ENCODE measurements at regions not wholly inside any gene's neighbourhood (a gene's known extent, or its start where the extent isn't known, plus 50 kb on each side); places are given as distances from the start of the nearest gene placed in this dataset.

GRCh38 chr19:29154163-29154562, 58.8 kb downstream of the UQCRFS1 start:
- Histone ChIP-seq H3K4me3 (ENCODE audit: low read depth, low read length) (no peak overlapping the region), H3K4me1 (ENCODE audit: control insufficient read depth, insufficient read depth, low read length) (peaks cover 7% of the 10 kb centered on the region; the same call in 1 of the 2 replicates), H3K36me3 (ENCODE audit: control insufficient read depth in 2 of 2, insufficient read depth in 1 of 2, low read length in 2 of 2) (no peaks in the 10 kb centered on the region), H3K9me3 (ENCODE audit: control insufficient read depth, insufficient read depth, low read depth, low read length) (peaks cover 36% of the 10 kb centered on the region), H3K27ac (ENCODE audit: extremely low read depth, low read depth, low read length) (no peak overlapping the region)
- TF ChIP-seq SETDB1 (IDR thresholded peaks at IDR 0.05; ENCODE audit: insufficient read length, low read length): no peak
- TF ChIP-seq ZNF175 (tag by site-specific recombination; IDR thresholded peaks at IDR 0.05): no peak
- no peak for TF ChIP-seq ZNF544 (tag by site-specific recombination; IDR thresholded peaks at IDR 0.05)
- peak; percentile 91 for TF ChIP-seq PRDM1 (tag by site-specific recombination; IDR thresholded peaks at IDR 0.05)
- CTCF ChIA-PET: interaction anchor here (0.7 kb wide), 1 partner anchor 14 kb away, joined by 3 read pairs; no protein-coding TSS in a partner anchor
- POLR2A ChIA-PET: no interaction called here

- TF ChIP-seq ZBTB20 (tag by site-specific recombination; IDR thresholded peaks at IDR 0.05) (no peak), IKZF3 (tag by site-specific recombination; IDR thresholded peaks at IDR 0.05) (no peak), ZFP37 (tag by site-specific recombination; IDR thresholded peaks at IDR 0.05) (no peak), ZNF488 (tag by site-specific recombination; IDR thresholded peaks at IDR 0.05) (no peak), ZNF776 (tag by site-specific recombination; IDR thresholded peaks at IDR 0.05; ENCODE audit: borderline replicate concordance) (no peak), KLF7 (tag by site-specific recombination; IDR thresholded peaks at IDR 0.05; ENCODE audit: borderline replicate concordance) (no peak), OSR2 (tag by site-specific recombination; IDR thresholded peaks at IDR 0.05) (no peak), ZNF138 (tag by site-specific recombination; IDR thresholded peaks at IDR 0.05; ENCODE audit: borderline replicate concordance) (no peak), ZFP41 (tag by site-specific recombination; IDR thresholded peaks at IDR 0.05; ENCODE audit: borderline replicate concordance) (no peak), KLF10 (tag by site-specific recombination; IDR thresholded peaks at IDR 0.05) (no peak)
- H3K36me3 ChIP-seq (ENCODE audit: control insufficient read depth in 2 of 2, insufficient read depth in 1 of 2, low read length in 2 of 2): no peaks in the 10 kb centered on the region
- H3K27ac ChIP-seq (ENCODE audit: extremely low read depth, low read depth, low read length): no peak overlapping the region
- POLR2A ChIA-PET: no interaction called here
- peaks cover 12% of the 10 kb centered on the region for H3K9me3 ChIP-seq (ENCODE audit: control insufficient read depth, insufficient read depth, low read depth, low read length)
- CTCF ChIA-PET: interaction anchor here (0.5 to 1.3 kb wide), 3 partner anchors 114 to 131 kb away, joined by 3 to 5 read pairs (median 3); no protein-coding TSS in a partner anchor
- no peak overlapping the region for H3K4me3 ChIP-seq (ENCODE audit: low read depth, low read length)
- no peaks in the 10 kb centered on the region for H3K4me1 ChIP-seq (ENCODE audit: control insufficient read depth, insufficient read depth, low read length)
These were observed 67.2 kb downstream of the UQCRFS1 start for GRCh38 chr19:29145756-29146155.

GRCh38 chr19:29143183-29143582, 69.8 kb downstream of the UQCRFS1 start:
- POLR2A ChIA-PET: no interaction called here
- H3K4me3 ChIP-seq (ENCODE audit: low read depth, low read length): no peak overlapping the region
- H3K36me3 ChIP-seq (ENCODE audit: control insufficient read depth in 2 of 2, insufficient read depth in 1 of 2, low read length in 2 of 2): no peaks in the 10 kb centered on the region
- H3K9me3 ChIP-seq (ENCODE audit: control insufficient read depth, insufficient read depth, low read depth, low read length): peaks cover 18% of the 10 kb centered on the region
- CTCF ChIA-PET: interaction anchor here (0.7 to 1.5 kb wide), 2 partner anchors 24 to 1216 kb away, joined by 3 to 4 read pairs; no protein-coding TSS in a partner anchor
- TF ChIP-seq ZNF571 (tag by site-specific recombination; IDR thresholded peaks at IDR 0.05) (0 out of 2 replicates have a peak, but pooled peaks have one; percentile 4), ZNF624 (tag by site-specific recombination; IDR thresholded peaks at IDR 0.05) (no peak)
- no peak overlapping the region for H3K27ac ChIP-seq (ENCODE audit: extremely low read depth, low read depth, low read length)
- H3K4me1 ChIP-seq (ENCODE audit: control insufficient read depth, insufficient read depth, low read length): no peaks in the 10 kb centered on the region

GRCh38 chr19:29139227-29139626, 73.7 kb downstream of the UQCRFS1 start:
- ChIA-PET POLR2A (no interaction called here), CTCF (interaction anchor here (0.6 kb wide), 1 partner anchor 457 kb away, joined by 5 read pairs; no protein-coding TSS in a partner anchor)

More at GRCh38 chr19:29139227-29139626, 73.7 kb downstream of the UQCRFS1 start:
- Histone ChIP-seq H3K4me1 (ENCODE audit: control insufficient read depth, insufficient read depth, low read length) (no peaks in the 10 kb centered on the region), H3K36me3 (ENCODE audit: control insufficient read depth in 2 of 2, insufficient read depth in 1 of 2, low read length in 2 of 2) (no peaks in the 10 kb centered on the region), H3K4me3 (ENCODE audit: low read depth, low read length) (no peak overlapping the region), H3K9me3 (ENCODE audit: control insufficient read depth, insufficient read depth, low read depth, low read length) (peaks cover 18% of the 10 kb centered on the region), H3K27ac (ENCODE audit: extremely low read depth, low read depth, low read length) (no peak overlapping the region)
- 0 out of 2 replicates have a peak, but pooled peaks have one; percentile 44 for TF ChIP-seq KLF8 (tag by site-specific recombination; IDR thresholded peaks at IDR 0.05)
- TF ChIP-seq ZNF341 (tag by site-specific recombination; IDR thresholded peaks at IDR 0.05; ENCODE audit: low read depth): no peak
- peak; percentile 99 for TF ChIP-seq ZNF280D (tag by site-specific recombination; IDR thresholded peaks at IDR 0.05)
- peak; percentile 95 for TF ChIP-seq SETDB1 (IDR thresholded peaks at IDR 0.05; ENCODE audit: insufficient read length, low read length)
- peak; percentile 49; the same call in 1 of the 2 replicates for TF ChIP-seq ZNF140 (tag by site-specific recombination; IDR thresholded peaks at IDR 0.05)
- TF ChIP-seq TRIM28 (IDR thresholded peaks at IDR 0.05; ENCODE audit: borderline replicate concordance, low read length): peak; percentile 94; the same call in 1 of the 2 replicates
- no peak for TF ChIP-seq ZNF510 (tag by site-specific recombination; IDR thresholded peaks at IDR 0.05; ENCODE audit: insufficient replicate concordance)
- TF ChIP-seq ZNF626 (tag by site-specific recombination; IDR thresholded peaks at IDR 0.05): peak; percentile 95
